Fibroblast of the aortic adventitia (primary cell): ENCODE measurements at regions not wholly inside any gene's neighbourhood (a gene's known extent, or its start where the extent isn't known, plus 50 kb on each side); places are given as distances from the start of the nearest gene placed in this dataset.

Experiments used
- DNase-seq: peaks from one replicate; pipeline ENCODE4 v3.0.0-alpha.2; 2010; ENCODE audit warnings: low read depth
- H3K4me3 ChIP-seq: 2 replicates; pipeline ENCODE4 v1.5.1; 2011; ENCODE audit warnings: low read depth, mild to moderate bottlenecking, control low read depth, low read length, moderate library complexity
- TF ChIP-seq, protein P1 (sequence below): IDR thresholded peaks from 2 replicates; pipeline ENCODE4 v1.5.1; 2011; ENCODE audit warnings: mild to moderate bottlenecking, low read length, control low read depth, inconsistent platforms; ENCODE audit not compliant: insufficient read depth

- TF ChIP-seq, protein P1, sequence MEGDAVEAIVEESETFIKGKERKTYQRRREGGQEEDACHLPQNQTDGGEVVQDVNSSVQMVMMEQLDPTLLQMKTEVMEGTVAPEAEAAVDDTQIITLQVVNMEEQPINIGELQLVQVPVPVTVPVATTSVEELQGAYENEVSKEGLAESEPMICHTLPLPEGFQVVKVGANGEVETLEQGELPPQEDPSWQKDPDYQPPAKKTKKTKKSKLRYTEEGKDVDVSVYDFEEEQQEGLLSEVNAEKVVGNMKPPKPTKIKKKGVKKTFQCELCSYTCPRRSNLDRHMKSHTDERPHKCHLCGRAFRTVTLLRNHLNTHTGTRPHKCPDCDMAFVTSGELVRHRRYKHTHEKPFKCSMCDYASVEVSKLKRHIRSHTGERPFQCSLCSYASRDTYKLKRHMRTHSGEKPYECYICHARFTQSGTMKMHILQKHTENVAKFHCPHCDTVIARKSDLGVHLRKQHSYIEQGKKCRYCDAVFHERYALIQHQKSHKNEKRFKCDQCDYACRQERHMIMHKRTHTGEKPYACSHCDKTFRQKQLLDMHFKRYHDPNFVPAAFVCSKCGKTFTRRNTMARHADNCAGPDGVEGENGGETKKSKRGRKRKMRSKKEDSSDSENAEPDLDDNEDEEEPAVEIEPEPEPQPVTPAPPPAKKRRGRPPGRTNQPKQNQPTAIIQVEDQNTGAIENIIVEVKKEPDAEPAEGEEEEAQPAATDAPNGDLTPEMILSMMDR, result no peak
- no peak for DNase-seq
- H3K4me3 ChIP-seq, result no peak overlapping the region
Observed at GRCh38 chr20:57897156-57897874, 187.5 kb upstream of the PMEPA1 start.

GRCh38 chr20:57896563-57896962, 186.7 kb upstream of the PMEPA1 start:
- DNase-seq, result no peak
- TF ChIP-seq, protein P1, result no peak
- no peak overlapping the region for H3K4me3 ChIP-seq

DNA sequence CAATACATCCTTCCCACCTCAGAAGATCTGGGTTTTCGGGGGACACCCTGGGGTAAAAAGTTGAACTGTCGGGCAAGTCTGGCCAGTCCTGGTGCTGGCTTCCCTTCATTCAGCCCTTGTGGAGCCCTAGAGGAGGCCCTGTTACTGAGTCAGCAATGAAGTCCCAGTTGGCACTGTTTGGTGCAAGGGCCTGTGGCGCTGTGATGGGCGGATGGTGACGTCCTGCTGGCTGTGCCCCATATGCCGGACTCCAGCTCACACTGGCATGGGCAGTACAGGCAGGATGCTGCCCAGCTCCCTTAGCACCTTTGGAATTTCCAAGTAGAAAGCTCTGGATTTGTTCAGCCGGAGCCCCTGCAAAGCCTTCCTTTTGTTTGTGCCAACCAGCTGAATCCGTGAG, 186.2 kb upstream of the PMEPA1 start:
- no peak for DNase-seq
- H3K4me3 ChIP-seq, result no peak overlapping the region
- TF ChIP-seq, protein P1, result no peak

DNA sequence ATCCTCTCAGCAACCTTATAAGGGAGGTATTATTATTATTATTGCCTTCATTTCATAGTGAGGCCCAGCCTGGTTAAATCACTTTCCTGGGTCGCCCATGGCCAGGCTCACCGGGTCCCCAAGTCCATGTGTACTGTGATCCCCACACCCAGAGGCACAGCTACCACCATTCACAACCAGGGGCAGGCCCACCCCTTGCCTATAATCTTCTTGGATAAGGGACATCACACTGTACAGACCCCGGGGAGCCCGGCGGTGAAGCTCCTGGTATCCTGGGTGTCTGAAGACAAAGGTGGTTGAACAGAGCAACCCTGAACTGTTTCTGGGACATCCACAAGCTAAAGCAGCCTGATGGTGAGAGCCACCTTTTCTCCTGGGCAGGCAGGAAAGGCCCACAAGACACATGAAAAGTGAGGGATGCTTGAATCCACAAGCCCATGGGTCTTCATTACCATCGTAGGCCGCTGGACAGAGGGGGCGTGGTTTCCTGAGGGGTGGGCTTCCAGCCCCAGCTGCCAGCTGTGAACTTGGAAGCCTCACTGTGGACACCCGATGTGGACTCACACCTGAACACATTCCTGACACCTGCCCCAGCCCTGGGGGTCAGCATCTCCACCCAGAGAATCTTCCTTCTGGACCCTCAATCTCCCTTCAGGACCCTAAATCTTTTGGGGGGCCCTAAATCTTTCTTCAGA, 185.5 kb upstream of the PMEPA1 start:
- DNase-seq, result no peak
- TF ChIP-seq, protein P1, result no peak

GRCh38 chr20:57894522-57894921, 184.7 kb upstream of the PMEPA1 start:
- H3K4me3 ChIP-seq, result no peak overlapping the region
- DNase-seq, result no peak
- TF ChIP-seq, protein P1, result no peak

More for the DNA sequence above, 185.5 kb upstream of the PMEPA1 start:
- no peak overlapping the region for H3K4me3 ChIP-seq

DNA sequence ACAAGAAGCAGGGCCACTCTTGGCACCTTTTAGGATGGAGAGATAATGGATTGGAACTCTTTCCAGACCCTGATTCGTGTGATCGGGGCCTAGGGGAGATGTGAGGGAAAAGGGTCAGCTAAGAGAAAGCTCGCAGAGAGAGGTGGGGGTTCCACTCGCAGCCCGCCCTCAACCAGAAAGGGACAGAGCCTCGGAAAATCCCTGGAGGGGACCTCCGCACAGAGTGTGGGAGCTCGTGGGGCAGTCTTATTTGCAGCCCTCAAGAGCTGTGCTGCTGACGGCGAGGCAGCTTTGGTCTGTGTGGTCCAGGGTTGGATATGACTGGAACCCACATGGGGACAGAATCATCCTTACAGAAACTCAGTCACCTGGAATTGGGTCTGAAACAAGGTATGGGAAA, 184.3 kb upstream of the PMEPA1 start:
- TF ChIP-seq, protein P1, result no peak
- DNase-seq, result no peak

More for the DNA sequence above, 184.3 kb upstream of the PMEPA1 start:
- no peak overlapping the region for H3K4me3 ChIP-seq
